Spinal cord (tissue), 9 donors: ENCODE measurements at regions not wholly inside any gene's neighbourhood (a gene's known extent, or its start where the extent isn't known, plus 50 kb on each side); places are given as distances from the start of the nearest gene placed in this dataset.
A peak's percentile ranks its signal among the peaks of the same experiment; 100 is the strongest.

Experiments
- DNase-seq, 6 donors: peaks; one replicate each; pipeline versions ENCODE4 v3.0.0 to v3.0.0-alpha.2; 2013 to 2015; ENCODE audit warnings: low spot score in 6 of 6, low read depth in 4 of 6
- H3K27ac ChIP-seq: one replicate; pipeline ENCODE4 v1.5.1; 2013; ENCODE audit warnings: low read depth, low read length, control low read depth
- H3K27me3 ChIP-seq: one replicate; pipeline ENCODE4 v1.6.1; 2013; ENCODE audit warnings: low read length; ENCODE audit not compliant: control insufficient read depth, insufficient read depth
- H3K36me3 ChIP-seq: one replicate; pipeline ENCODE4 v1.6.1; 2013; ENCODE audit warnings: low read length; ENCODE audit not compliant: control insufficient read depth, insufficient read depth
- H3K4me1 ChIP-seq: one replicate; pipeline ENCODE4 v1.6.1; 2013; ENCODE audit warnings: low read length; ENCODE audit not compliant: control insufficient read depth, insufficient read depth
- H3K4me3 ChIP-seq: one replicate; pipeline ENCODE4 v1.5.1; 2013; ENCODE audit warnings: low read depth, low read length, control low read depth
- H3K9me3 ChIP-seq: one replicate; pipeline ENCODE4 v1.6.1; 2013; ENCODE audit warnings: low read length; ENCODE audit not compliant: control insufficient read depth, insufficient read depth
- WGBS: methylation state at CpG from one replicate; pipeline ENCODE4 v1.1.5; 2013; ENCODE audit warnings: missing lambda C conversion rate; ENCODE audit not compliant: insufficient coverage; 5-methylcytosine and 5-hydroxymethylcytosine counted together
- donor health status: healthy.

- Histone ChIP-seq H3K4me1 (peaks cover 5% of the 10 kb centered on the region), H3K9me3 (no peaks in the 10 kb centered on the region), H3K27me3 (peaks cover 4% of the 10 kb centered on the region), H3K4me3 (no peak overlapping the region), H3K36me3 (no peaks in the 10 kb centered on the region), H3K27ac (no peak overlapping the region)
- DNase-seq = no peak
- WGBS = 82% methylated on average over 30 of the region's 35 CpGs
These were observed 94.1 kb downstream of the ADRA2C start for GRCh38 chr4:3860061-3860912.

GRCh38 chr4:3860913-3861636 is 94.9 kb downstream of the ADRA2C start:
- no peak for DNase-seq
- no peaks in the 10 kb centered on the region for H3K36me3 ChIP-seq
- WGBS = 91% methylated on average over 28 of the region's 28 CpGs
- H3K27me3 ChIP-seq = peaks cover 4% of the 10 kb centered on the region
- H3K4me1 ChIP-seq = peaks cover 5% of the 10 kb centered on the region
- H3K27ac ChIP-seq = no peak overlapping the region
- H3K9me3 ChIP-seq = no peaks in the 10 kb centered on the region
- H3K4me3 ChIP-seq = no peak overlapping the region

DNA sequence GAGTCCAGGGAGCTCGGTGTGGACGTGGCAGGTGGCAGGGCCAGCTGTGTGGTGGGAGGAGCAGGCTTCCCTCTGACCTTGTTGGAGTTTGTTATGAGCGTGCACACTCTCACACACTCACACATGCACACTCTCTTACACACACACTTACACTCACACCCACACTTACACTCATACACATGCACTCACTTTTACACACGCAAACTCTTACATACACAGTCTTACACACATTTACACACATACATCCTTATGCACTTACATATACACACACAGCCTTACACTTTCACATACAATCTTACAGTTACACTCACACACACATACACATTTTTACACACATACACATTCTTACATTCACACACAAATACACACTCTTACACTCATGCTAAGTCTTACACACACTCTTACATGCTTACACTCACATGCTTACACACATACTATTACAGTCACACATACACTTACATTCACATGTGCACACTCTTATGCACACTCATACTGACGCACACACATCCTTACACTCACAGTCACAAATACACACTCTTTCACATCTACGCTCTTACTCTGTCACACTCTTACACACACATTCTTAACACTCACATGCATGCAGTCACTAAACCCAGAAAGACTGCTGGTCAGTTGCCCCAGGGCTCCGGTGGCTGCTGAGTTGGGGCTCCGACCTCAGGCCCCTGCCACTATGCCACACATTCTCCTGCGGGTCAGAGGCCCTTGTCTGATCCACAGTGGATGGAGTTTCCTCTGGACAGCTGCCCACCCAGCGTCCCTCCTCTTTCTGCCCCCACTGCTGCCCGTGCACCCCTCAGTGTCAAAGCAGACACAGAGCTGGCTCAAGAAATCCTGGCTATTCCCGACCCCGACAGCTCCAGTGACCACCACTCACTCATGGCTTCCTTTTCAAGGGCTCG is 95.8 kb downstream of the ADRA2C start:
- DNase-seq = no peak
- no peak overlapping the region for H3K27ac ChIP-seq
- H3K36me3 ChIP-seq = no peaks in the 10 kb centered on the region
- H3K27me3 ChIP-seq = peaks cover 4% of the 10 kb centered on the region
- peaks cover 5% of the 10 kb centered on the region for H3K4me1 ChIP-seq
- H3K9me3 ChIP-seq = no peaks in the 10 kb centered on the region
- 55% methylated on average over 13 of the region's 14 CpGs for WGBS
- no peak overlapping the region for H3K4me3 ChIP-seq

- Histone ChIP-seq H3K36me3 (no peaks in the 10 kb centered on the region), H3K9me3 (no peaks in the 10 kb centered on the region), H3K4me1 (peaks cover 5% of the 10 kb centered on the region), H3K27ac (no peak overlapping the region), H3K27me3 (peaks cover 4% of the 10 kb centered on the region), H3K4me3 (no peak overlapping the region)
- peak in 2 of 6 donors; percentile 32 to 51 for DNase-seq
- WGBS = 31% methylated on average over 19 of the region's 23 CpGs
These were observed 96.6 kb downstream of the ADRA2C start for GRCh38 chr4:3862640-3863420.

DNA sequence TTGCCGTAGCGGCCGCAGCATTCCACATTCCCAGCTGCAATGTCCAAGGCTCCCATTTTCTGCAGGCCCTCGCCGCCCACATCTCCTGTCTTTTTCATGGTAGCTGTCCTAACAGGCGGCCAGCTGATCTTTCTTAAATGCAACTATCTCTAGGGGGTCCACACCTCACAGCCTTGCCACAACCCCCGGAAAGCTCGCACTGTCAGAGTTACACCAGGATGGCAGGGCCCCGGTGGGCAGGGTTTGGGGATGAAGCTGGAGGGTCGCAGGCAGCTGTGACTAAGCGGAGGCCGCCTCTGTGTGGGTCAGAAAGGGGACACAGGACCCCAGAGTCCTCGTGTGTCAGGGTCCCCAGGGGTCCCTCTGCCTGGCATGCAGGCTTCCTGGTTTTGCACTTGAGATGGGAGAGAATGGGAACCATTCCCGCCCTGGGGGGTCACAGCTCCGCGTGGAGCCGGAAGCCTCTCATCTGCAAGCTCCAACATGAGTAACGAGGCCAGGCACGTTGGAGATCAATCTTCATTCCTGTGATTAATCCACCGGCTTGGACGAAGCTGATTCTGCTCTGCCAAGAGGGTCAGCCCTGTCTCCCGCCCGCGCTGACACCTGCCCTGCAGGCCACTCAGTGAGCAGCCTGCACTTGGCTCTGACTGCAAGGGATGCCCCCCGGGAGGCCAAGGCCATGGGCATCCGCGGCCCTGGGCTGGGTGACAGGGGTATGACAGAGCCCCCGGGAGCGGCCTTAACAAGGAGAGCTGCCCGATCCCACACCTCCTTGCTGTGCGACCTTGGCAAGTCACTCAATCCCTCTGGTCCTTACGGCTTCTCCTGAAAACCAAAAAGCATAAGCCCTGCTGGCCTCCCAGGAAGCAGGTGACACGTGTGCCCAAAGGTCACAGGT is 97.9 kb downstream of the ADRA2C start:
- H3K4me1 ChIP-seq = peaks cover 5% of the 10 kb centered on the region
- H3K4me3 ChIP-seq = no peak overlapping the region
- peaks cover 4% of the 10 kb centered on the region for H3K27me3 ChIP-seq
- no peaks in the 10 kb centered on the region for H3K36me3 ChIP-seq
- no peaks in the 10 kb centered on the region for H3K9me3 ChIP-seq
- 80% methylated on average over 33 of the region's 33 CpGs for WGBS
- no peak overlapping the region for H3K27ac ChIP-seq
- no peak for DNase-seq

- no peak overlapping the region for H3K27ac ChIP-seq
- H3K4me3 ChIP-seq = no peak overlapping the region
- no peak for DNase-seq
- peaks cover 7% of the 10 kb centered on the region for H3K27me3 ChIP-seq
- peaks cover 5% of the 10 kb centered on the region for H3K4me1 ChIP-seq
- H3K36me3 ChIP-seq = no peaks in the 10 kb centered on the region
- no peaks in the 10 kb centered on the region for H3K9me3 ChIP-seq
- 81% methylated on average over 24 of the region's 28 CpGs for WGBS
These were observed 98.8 kb downstream of the ADRA2C start for GRCh38 chr4:3864742-3865721.

- no peak for DNase-seq
- WGBS = 90% methylated on average over 22 of the region's 24 CpGs
- no peak overlapping the region for H3K27ac ChIP-seq
- no peak overlapping the region for H3K4me3 ChIP-seq
- peaks cover 8% of the 10 kb centered on the region for H3K4me1 ChIP-seq
- no peaks in the 10 kb centered on the region for H3K36me3 ChIP-seq
- H3K27me3 ChIP-seq = peaks cover 11% of the 10 kb centered on the region
- no peaks in the 10 kb centered on the region for H3K9me3 ChIP-seq
These were observed 100.0 kb downstream of the ADRA2C start for GRCh38 chr4:3865986-3866812.
